Keratinocyte (primary cell): ENCODE measurements at regions not wholly inside any gene's neighbourhood (a gene's known extent, or its start where the extent isn't known, plus 50 kb on each side); places are given as distances from the start of the nearest gene placed in this dataset.

ENCODE experiments used
- DNase-seq: peaks from one replicate; pipeline ENCODE4 v3.0.0-alpha.2; 2011; ENCODE audit warnings: low read depth, missing footprints, low spot score
- FAIRE-seq: peaks from 2 replicates; lab custom pipeline; 2011; peaks lifted over from hg19 to GRCh38; lab: Jason Lieb, UNC
- H2AFZ ChIP-seq: 2 replicates; pipeline ENCODE4 v1.6.0; 2012; ENCODE audit warnings: low read length, control low read depth, inconsistent platforms; ENCODE audit not compliant: control insufficient read depth
- H3K27ac ChIP-seq: 2 replicates; pipeline ENCODE4 v1.5.1; 2011; ENCODE audit warnings: low read length; ENCODE audit not compliant: control insufficient read depth, insufficient read depth
- H3K27me3 ChIP-seq: 3 replicates; pipeline ENCODE4 v1.6.0; 2011; ENCODE audit warnings: low read length; ENCODE audit not compliant: control insufficient read depth, insufficient read depth; ENCODE audit errors: extremely low read depth
- H3K36me3 ChIP-seq, 2 experiments: 2 replicates in 1 of 2; 3 replicates in 1 of 2; pipeline ENCODE4 v1.5.1; 2011; ENCODE audit warnings: low read length in 2 of 2, mild to moderate bottlenecking in 1 of 2; ENCODE audit not compliant: control insufficient read depth in 2 of 2, insufficient read depth in 2 of 2; ENCODE audit errors: extremely low read depth in 1 of 2
- H3K4me1 ChIP-seq: 3 replicates; pipeline ENCODE4 v1.5.1; 2011; ENCODE audit warnings: low read length; ENCODE audit not compliant: control insufficient read depth, insufficient read depth; ENCODE audit errors: extremely low read depth
- H3K4me2 ChIP-seq: 3 replicates; pipeline ENCODE4 v1.6.0; 2011; ENCODE audit warnings: low read depth, low read length; ENCODE audit not compliant: control insufficient read depth, insufficient read depth; ENCODE audit errors: extremely low read depth
- H3K4me3 ChIP-seq, 3 experiments: fragments of 200-600 bp in 1 of 3; sonication (generic) in 1 of 3; 2 replicates in 2 of 3; 3 replicates in 1 of 3; pipeline ENCODE4 v1.5.1; 2011 to 2016; ENCODE audit warnings: low read length in 3 of 3, mild to moderate bottlenecking in 3 of 3, control low read depth in 2 of 3, inconsistent platforms in 1 of 3, low read depth in 1 of 3, mixed read lengths in 1 of 3, mixed run types in 1 of 3, moderate library complexity in 1 of 3; ENCODE audit not compliant: control insufficient read depth in 2 of 3, insufficient read depth in 2 of 3; ENCODE audit errors: extremely low read depth in 1 of 3
- H3K79me2 ChIP-seq: 2 replicates; pipeline ENCODE4 v1.6.0; 2012; ENCODE audit warnings: low read length; ENCODE audit not compliant: control insufficient read depth, insufficient read depth
- H3K9ac ChIP-seq: 3 replicates; pipeline ENCODE4 v1.6.0; 2011; ENCODE audit warnings: low read length; ENCODE audit not compliant: control insufficient read depth, insufficient read depth; ENCODE audit errors: extremely low read depth
- H3K9me1 ChIP-seq: 3 replicates; pipeline ENCODE4 v1.6.0; 2011; ENCODE audit warnings: low read length; ENCODE audit not compliant: control insufficient read depth, insufficient read depth; ENCODE audit errors: extremely low read depth
- H3K9me3 ChIP-seq: 2 replicates; pipeline ENCODE4 v1.5.1; 2012; ENCODE audit warnings: low read depth, low read length; ENCODE audit not compliant: control insufficient read depth
- H4K20me1 ChIP-seq: 3 replicates; pipeline ENCODE4 v1.6.0; 2011; ENCODE audit warnings: low read length; ENCODE audit not compliant: control insufficient read depth, insufficient read depth; ENCODE audit errors: extremely low read depth
- CTCF ChIP-seq, 3 experiments: IDR thresholded peaks in 1 of 3; conservative IDR thresholded peaks in 1 of 3; optimal IDR thresholded peaks in 1 of 3; 2 replicates in 2 of 3; 3 replicates in 1 of 3; pipeline versions ENCODE3 to v1.5.1; 2011; ENCODE audit warnings: low read length in 3 of 3, mild to moderate bottlenecking in 3 of 3, moderate library complexity in 2 of 3, control low read depth in 1 of 3, inconsistent platforms in 1 of 3; ENCODE audit not compliant: insufficient read depth in 2 of 3; ENCODE audit errors: extremely low read depth in 1 of 3
- EZH2 ChIP-seq: IDR thresholded peaks from one replicate; pipeline ENCODE4 v1.6.1; 2012; ENCODE audit warnings: inconsistent platforms, mild to moderate bottlenecking, low read length, moderate library complexity
- dilution Hi-C: fragments of 300-500 bp; cut with MboI; formaldehyde crosslinking; loops from one replicate; pipeline ENCODE4 v1.7.0; 2020; ENCODE audit warnings: low sequenced_read_pairs; ENCODE audit not compliant: extremely low pct_ligation_motif_present

GRCh38 chr6:56348578-56348977 is 101.2 kb upstream of the COL21A1 start:
- peaks cover 30% of the 10 kb centered on the region for H3K4me1 ChIP-seq
- DNase-seq (no peak), FAIRE-seq (peak; percentile 75)
- H3K27ac ChIP-seq = peak overlapping the region; percentile 25
- peak overlapping the region in 1 of 3 experiments; percentile 18 for H3K4me3 ChIP-seq
- H3K79me2 ChIP-seq = no peaks in the 10 kb centered on the region
- peak overlapping the region; percentile 81 for H2AFZ ChIP-seq
- no peaks in the 10 kb centered on the region for H3K9me3 ChIP-seq
- H3K36me3 ChIP-seq = no peaks in the 10 kb centered on the region
- no peak overlapping the region for H3K9ac ChIP-seq
- TF ChIP-seq EZH2 (no peak), CTCF (optimal IDR thresholded peaks at IDR 0.05 in 1 of 3, IDR thresholded peaks at IDR 0.05 in 1 of 3, conservative IDR thresholded peaks at IDR 0.05 in 1 of 3; ENCODE audit: extremely low read depth in 1 of 3, insufficient read depth in 2 of 3, low read length in 3 of 3) (no peak)
- H3K4me2 ChIP-seq = peak overlapping the region; percentile 62
- dilution Hi-C loops = no loop called here
- H3K9me1 ChIP-seq = peaks cover 3% of the 10 kb centered on the region
- H3K27me3 ChIP-seq = no peaks in the 10 kb centered on the region
- H4K20me1 ChIP-seq = no peaks in the 10 kb centered on the region

DNA sequence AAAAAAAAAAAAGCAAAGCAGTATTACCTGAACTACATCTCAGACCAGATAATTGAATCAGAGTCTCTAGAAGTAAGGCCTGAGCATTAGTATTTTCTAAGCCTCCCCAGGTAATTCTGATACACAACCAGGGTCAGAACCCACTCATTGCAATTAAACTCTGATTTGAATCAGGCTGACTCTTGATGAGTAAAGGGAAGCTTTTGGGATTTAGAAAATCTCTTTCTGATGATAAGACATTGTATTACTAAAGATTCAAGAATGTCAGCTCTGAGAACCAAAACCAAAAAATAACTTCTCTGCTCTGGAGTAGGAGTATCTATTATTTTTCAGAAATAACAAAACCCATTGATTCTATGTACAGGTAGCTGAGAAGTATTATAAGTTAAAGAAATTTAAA is 100.1 kb upstream of the COL21A1 start:
- peaks cover 30% of the 10 kb centered on the region for H3K4me1 ChIP-seq
- no peaks in the 10 kb centered on the region for H3K36me3 ChIP-seq
- H4K20me1 ChIP-seq = no peaks in the 10 kb centered on the region
- H3K27me3 ChIP-seq = no peaks in the 10 kb centered on the region
- H3K4me2 ChIP-seq = peak overlapping the region; percentile 16
- no peak overlapping the region for H3K4me3 ChIP-seq
- FAIRE-seq (no peak), DNase-seq (no peak)
- H3K9ac ChIP-seq = no peak overlapping the region
- peaks cover 3% of the 10 kb centered on the region for H3K9me1 ChIP-seq
- TF ChIP-seq EZH2 (no peak), CTCF (optimal IDR thresholded peaks at IDR 0.05 in 1 of 3, IDR thresholded peaks at IDR 0.05 in 1 of 3, conservative IDR thresholded peaks at IDR 0.05 in 1 of 3; ENCODE audit: extremely low read depth in 1 of 3, insufficient read depth in 2 of 3, low read length in 3 of 3) (no peak)
- no peak overlapping the region for H3K27ac ChIP-seq
- H3K79me2 ChIP-seq = no peaks in the 10 kb centered on the region
- dilution Hi-C loops = no loop called here
- no peaks in the 10 kb centered on the region for H3K9me3 ChIP-seq
- no peak overlapping the region for H2AFZ ChIP-seq
